Panc1 (cell line): ENCODE measurements at regions not wholly inside any gene's neighbourhood (a gene's known extent, or its start where the extent isn't known, plus 50 kb on each side); places are given as distances from the start of the nearest gene placed in this dataset.

Experiments
- CTCF ChIP-seq: fragments of 450-650 bp; IDR thresholded peaks from 2 replicates; pipeline ENCODE4 v1.5.1; 2017; ENCODE audit warnings: mild to moderate bottlenecking
- REST ChIP-seq, 2 experiments: IDR thresholded peaks; 2 replicates each; pipeline ENCODE4 v1.6.1; 2011 to 2012; ENCODE audit warnings: low read depth in 2 of 2, control low read depth in 1 of 2, low read length in 1 of 2, mild to moderate bottlenecking in 1 of 2, moderate library complexity in 1 of 2; ENCODE audit not compliant: insufficient read depth in 1 of 2

- TF ChIP-seq CTCF (no peak), REST (IDR thresholded peaks at IDR 0.05; ENCODE audit: insufficient read depth in 1 of 2, low read depth in 2 of 2, low read length in 1 of 2) (0 out of 4 replicates have a peak, but pooled peaks of 1 of the 2 experiments have one; percentile 10)
Observed at GRCh38 chr21:8993943-8994639, 1527.3 kb upstream of the TPTE start.
